Nephron progenitor cell (in vitro differentiated cells): ENCODE measurements at regions not wholly inside any gene's neighbourhood (a gene's known extent, or its start where the extent isn't known, plus 50 kb on each side); places are given as distances from the start of the nearest gene placed in this dataset.
A peak's percentile ranks its signal among the peaks of the same experiment; 100 is the strongest.

Source experiments
- DNase-seq: peaks from one replicate; pipeline ENCODE4 v3.0.0; 2021
- H3K27ac Mint-ChIP-seq: 2 replicates; pipeline ENCODE4 v1.8.0; 2021; ENCODE audit warnings: mild to moderate bottlenecking, moderate library complexity, mixed read lengths
- H3K27me3 Mint-ChIP-seq: 2 replicates; pipeline ENCODE4 v1.8.0; 2021; ENCODE audit warnings: mild to moderate bottlenecking, low read depth, mixed read lengths; ENCODE audit not compliant: poor library complexity
- H3K36me3 Mint-ChIP-seq: 2 replicates; pipeline ENCODE4 v1.8.0; 2021; ENCODE audit warnings: low read depth, mixed read lengths
- H3K4me1 Mint-ChIP-seq: 2 replicates; pipeline ENCODE4 v1.8.0; 2021; ENCODE audit warnings: mixed read lengths
- H3K4me3 Mint-ChIP-seq: 2 replicates; pipeline ENCODE4 v1.8.0; 2021; ENCODE audit warnings: mild to moderate bottlenecking, moderate library complexity, mixed read lengths
- H3K9me3 Mint-ChIP-seq: 2 replicates; pipeline ENCODE4 v1.8.0; 2021; ENCODE audit warnings: mild to moderate bottlenecking, moderate library complexity, mixed read lengths
- TF ChIP-seq, protein P1 (sequence below): fragments of 200-600 bp; sonication (generic); IDR thresholded peaks from 2 replicates; pipeline ENCODE4 v1.5.0; 2021; ENCODE audit warnings: antibody characterized with exemption

DNA sequence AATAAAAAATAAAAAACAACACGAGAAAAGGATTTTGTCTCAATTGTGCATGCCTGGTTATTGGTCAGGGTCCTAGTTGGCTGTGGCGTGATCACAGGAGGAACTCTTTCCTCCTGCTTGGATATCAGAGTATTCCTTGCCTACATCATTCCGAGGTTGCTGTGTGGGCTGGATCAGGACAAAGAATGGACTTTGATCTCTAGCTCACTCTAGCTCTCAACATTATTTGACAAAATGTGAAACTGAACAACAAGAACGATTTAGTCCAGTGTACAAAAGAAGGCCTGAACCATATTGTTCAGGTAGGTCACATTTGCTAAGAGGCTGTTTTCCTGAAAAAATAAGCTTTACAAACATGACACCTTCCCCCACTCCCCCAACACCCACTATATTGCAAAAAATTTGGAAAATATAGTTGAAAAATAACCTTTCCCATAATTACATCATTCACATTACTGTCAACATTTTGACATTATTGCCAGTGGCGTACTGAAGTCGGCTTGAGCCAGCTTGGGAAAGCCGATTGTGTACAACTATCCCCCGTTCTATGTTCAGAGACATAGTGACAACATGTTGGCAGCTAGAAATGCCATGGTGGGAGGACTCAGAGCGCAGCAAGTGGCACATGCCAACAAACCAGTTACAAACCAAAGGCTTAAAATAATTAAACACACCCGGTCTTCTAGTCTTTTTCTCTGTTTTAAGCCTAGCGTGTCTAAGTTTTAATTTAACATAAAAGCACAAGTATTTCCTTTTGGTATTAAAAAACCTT, 179.0 kb downstream of the LPIN1 start:
- TF ChIP-seq, protein P1, sequence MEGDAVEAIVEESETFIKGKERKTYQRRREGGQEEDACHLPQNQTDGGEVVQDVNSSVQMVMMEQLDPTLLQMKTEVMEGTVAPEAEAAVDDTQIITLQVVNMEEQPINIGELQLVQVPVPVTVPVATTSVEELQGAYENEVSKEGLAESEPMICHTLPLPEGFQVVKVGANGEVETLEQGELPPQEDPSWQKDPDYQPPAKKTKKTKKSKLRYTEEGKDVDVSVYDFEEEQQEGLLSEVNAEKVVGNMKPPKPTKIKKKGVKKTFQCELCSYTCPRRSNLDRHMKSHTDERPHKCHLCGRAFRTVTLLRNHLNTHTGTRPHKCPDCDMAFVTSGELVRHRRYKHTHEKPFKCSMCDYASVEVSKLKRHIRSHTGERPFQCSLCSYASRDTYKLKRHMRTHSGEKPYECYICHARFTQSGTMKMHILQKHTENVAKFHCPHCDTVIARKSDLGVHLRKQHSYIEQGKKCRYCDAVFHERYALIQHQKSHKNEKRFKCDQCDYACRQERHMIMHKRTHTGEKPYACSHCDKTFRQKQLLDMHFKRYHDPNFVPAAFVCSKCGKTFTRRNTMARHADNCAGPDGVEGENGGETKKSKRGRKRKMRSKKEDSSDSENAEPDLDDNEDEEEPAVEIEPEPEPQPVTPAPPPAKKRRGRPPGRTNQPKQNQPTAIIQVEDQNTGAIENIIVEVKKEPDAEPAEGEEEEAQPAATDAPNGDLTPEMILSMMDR, result no peak
- no peak overlapping the region for H3K4me3 Mint-ChIP-seq
- no peak for DNase-seq
- peaks cover 17% of the 10 kb centered on the region for H3K4me1 Mint-ChIP-seq
- H3K27me3 Mint-ChIP-seq, result peaks cover 8% of the 10 kb centered on the region
- H3K36me3 Mint-ChIP-seq, result no peaks in the 10 kb centered on the region
- no peak overlapping the region for H3K27ac Mint-ChIP-seq
- no peaks in the 10 kb centered on the region for H3K9me3 Mint-ChIP-seq

DNA sequence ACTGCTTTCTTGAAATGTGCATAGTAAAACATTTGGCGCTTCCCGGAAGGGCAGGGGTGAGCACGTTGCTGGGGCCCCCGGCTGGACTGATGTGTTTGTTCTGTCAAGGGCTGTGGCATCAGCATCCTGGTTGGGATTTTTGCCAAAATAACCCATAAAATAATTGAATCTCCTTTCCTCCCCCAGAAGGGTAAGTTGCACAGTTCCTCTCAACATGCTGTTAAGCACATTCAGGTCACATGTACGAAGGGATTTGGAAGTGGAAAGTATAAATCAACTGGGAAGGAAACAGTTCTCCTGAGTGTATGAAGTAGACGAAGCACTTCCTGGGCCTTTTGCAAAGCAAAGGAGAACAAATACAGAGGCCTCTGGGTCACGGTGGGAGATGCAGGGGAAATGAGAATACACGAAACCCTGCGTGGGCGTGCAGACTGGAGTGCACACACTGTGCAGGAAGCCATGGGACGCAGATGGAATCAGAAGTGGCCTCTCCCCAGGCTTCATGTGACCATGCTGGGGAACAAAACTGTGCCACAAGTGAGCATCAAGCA, 183.9 kb downstream of the LPIN1 start:
- TF ChIP-seq, protein P1, result no peak
- no peaks in the 10 kb centered on the region for H3K9me3 Mint-ChIP-seq
- DNase-seq, result no peak
- H3K36me3 Mint-ChIP-seq, result no peaks in the 10 kb centered on the region
- H3K27ac Mint-ChIP-seq, result peak overlapping the region; percentile 79
- H3K27me3 Mint-ChIP-seq, result peaks cover 3% of the 10 kb centered on the region
- peaks cover 15% of the 10 kb centered on the region for H3K4me1 Mint-ChIP-seq
- H3K4me3 Mint-ChIP-seq, result no peak overlapping the region

- no peak for DNase-seq
- TF ChIP-seq, protein P1, result no peak
- Mint-ChIP-seq H3K4me1 (peaks cover 15% of the 10 kb centered on the region), H3K36me3 (no peaks in the 10 kb centered on the region), H3K27ac (no peak overlapping the region), H3K9me3 (no peaks in the 10 kb centered on the region), H3K27me3 (peaks cover 3% of the 10 kb centered on the region), H3K4me3 (no peak overlapping the region)
Observed at GRCh38 chr2:11932048-11932512, 185.6 kb downstream of the LPIN1 start.

- Mint-ChIP-seq H3K27ac (no peak overlapping the region), H3K36me3 (no peaks in the 10 kb centered on the region), H3K27me3 (peaks cover 2% of the 10 kb centered on the region), H3K4me3 (no peak overlapping the region), H3K4me1 (peaks cover 15% of the 10 kb centered on the region), H3K9me3 (no peaks in the 10 kb centered on the region)
- no peak for DNase-seq
- TF ChIP-seq, protein P1, result no peak
Observed at GRCh38 chr2:11932962-11933361, 186.5 kb downstream of the LPIN1 start.

DNA sequence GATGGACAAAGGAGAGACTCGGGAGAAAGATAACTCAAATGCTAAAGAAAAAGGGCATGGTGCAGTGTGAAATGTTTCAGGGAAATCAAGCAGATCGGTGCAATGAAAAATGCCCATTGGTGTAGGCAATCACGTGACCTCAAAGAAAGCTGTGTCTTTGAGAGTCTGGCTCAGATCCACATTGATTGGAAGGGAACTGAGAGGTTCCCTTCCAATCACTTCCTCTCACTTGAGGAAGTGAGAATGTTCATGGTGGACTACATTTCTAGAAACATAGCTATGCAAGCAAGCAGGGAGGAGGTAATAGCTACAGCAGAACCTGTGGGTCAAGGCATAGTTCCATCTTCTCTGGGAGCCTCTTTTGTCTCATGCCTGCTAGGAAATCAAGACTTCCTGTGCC, 187.4 kb downstream of the LPIN1 start:
- Mint-ChIP-seq H3K9me3 (no peaks in the 10 kb centered on the region), H3K4me1 (peaks cover 15% of the 10 kb centered on the region), H3K36me3 (no peaks in the 10 kb centered on the region), H3K4me3 (no peak overlapping the region), H3K27me3 (peaks cover 5% of the 10 kb centered on the region), H3K27ac (no peak overlapping the region)
- TF ChIP-seq, protein P1, result no peak
- DNase-seq, result no peak

GRCh38 chr2:11936761-11937160, 190.3 kb downstream of the LPIN1 start:
- Mint-ChIP-seq H3K27ac (no peak overlapping the region), H3K9me3 (peaks cover 6% of the 10 kb centered on the region), H3K4me3 (no peak overlapping the region), H3K27me3 (peaks cover 5% of the 10 kb centered on the region), H3K36me3 (no peaks in the 10 kb centered on the region), H3K4me1 (peaks cover 7% of the 10 kb centered on the region)
- DNase-seq, result no peak
- TF ChIP-seq, protein P1, result no peak
